K562 (cell line): ENCODE measurements at regions not wholly inside any gene's neighbourhood (a gene's known extent, or its start where the extent isn't known, plus 50 kb on each side); places are given as distances from the start of the nearest gene placed in this dataset.

ENCODE experiments used
- CTCF ChIP-seq, 3 experiments: IDR thresholded peaks in 2 of 3; conservative IDR thresholded peaks in 1 of 3; 2 replicates each; pipeline ENCODE4 v1.5.1; 2011 to 2012; ENCODE audit warnings: low read length in 3 of 3, mild to moderate bottlenecking in 3 of 3, control low read depth in 2 of 3, improper control_type of control experiment in 1 of 3, inconsistent platforms in 1 of 3, low read depth in 1 of 3, mixed read lengths in 1 of 3, moderate library complexity in 1 of 3; ENCODE audit not compliant: insufficient read depth in 2 of 3
- HNRNPL ChIP-seq: fragments of 200-400 bp; formaldehyde crosslinking; IDR thresholded peaks from 2 replicates; pipeline ENCODE4 v1.6.1; 2017; ENCODE audit warnings: low read depth, mild to moderate bottlenecking, low read length
- POLR2A ChIP-seq: fragments of 450-650 bp; conservative IDR thresholded peaks from 2 replicates; pipeline ENCODE4 v1.6.1; 2016
- USF1 ChIP-seq: sonication (generic); formaldehyde crosslinking; IDR thresholded peaks from 2 replicates; pipeline ENCODE4 v1.9.0; 2022; ENCODE audit warnings: mild to moderate bottlenecking, missing genetic modification reagents
- ZBTB1 ChIP-seq: sonication (generic); formaldehyde crosslinking; IDR thresholded peaks from 2 replicates; pipeline ENCODE4 v1.8.1; 2023; ENCODE audit warnings: missing genetic modification reagents, low read depth, mild to moderate bottlenecking, borderline replicate concordance
- ZNF121 ChIP-seq: sonication (generic); formaldehyde crosslinking; conservative IDR thresholded peaks from 2 replicates; pipeline ENCODE4 v1.8.0; 2022; ENCODE audit warnings: missing genetic modification reagents
- ZNF395 ChIP-seq: fragments of 200-800 bp; sonication (Bioruptor generic); IDR thresholded peaks from 2 replicates; pipeline ENCODE4 v1.6.1; 2017; ENCODE audit warnings: missing genetic modification characterization, missing compliant biosample characterization

GRCh38 chr2:37740164-37740739 is 68.8 kb upstream of the CDC42EP3 start:
- no peak for TF ChIP-seq POLR2A
- TF ChIP-seq HNRNPL, result no peak
- no peak for TF ChIP-seq ZNF121
- no peak for TF ChIP-seq USF1
- TF ChIP-seq ZNF395 (CRISPR knock-in tag), result no peak
- no peak for TF ChIP-seq ZBTB1 (CRISPR knock-in tag)
- TF ChIP-seq CTCF (IDR thresholded peaks at IDR 0.05 in 2 of 3, conservative IDR thresholded peaks at IDR 0.05 in 1 of 3; ENCODE audit: insufficient read depth in 2 of 3, low read depth in 1 of 3, low read length in 3 of 3), result no peak
